Esophagus squamous epithelium (tissue), 5 donors: ENCODE measurements at regions not wholly inside any gene's neighbourhood (a gene's known extent, or its start where the extent isn't known, plus 50 kb on each side); places are given as distances from the start of the nearest gene placed in this dataset.

Experiments
- DNase-seq: peaks from one replicate; lab custom pipeline; 2025; lab: John Stamatoyannopoulos, UW
- H3K27ac ChIP-seq, 4 donors: fragments of 200-600 bp; sonication (generic); one replicate each; pipeline ENCODE4 v1.5.1; 2016 to 2019; ENCODE audit warnings: mild to moderate bottlenecking in 1 of 4
- H3K27me3 ChIP-seq, 4 donors: fragments of 200-600 bp; sonication (generic); 1 replicate in 3 of 4; 2 replicates in 1 of 4; pipeline versions ENCODE4 v1.5.1 to v1.6.0; 2017 to 2021; ENCODE audit warnings: antibody characterized with exemption in 1 of 4
- H3K36me3 ChIP-seq, 3 donors: fragments of 200-600 bp; sonication (generic); one replicate each; pipeline ENCODE4 v1.5.1; 2016 to 2019
- H3K4me1 ChIP-seq, 3 donors: fragments of 200-600 bp; sonication (generic); one replicate each; pipeline ENCODE4 v1.5.1; 2017 to 2019
- H3K4me3 ChIP-seq, 4 donors: fragments of 200-600 bp; sonication (generic); 1 replicate in 3 of 4; 2 replicates in 1 of 4; pipeline ENCODE4 v1.5.1; 2016 to 2019; ENCODE audit warnings: mild to moderate bottlenecking in 2 of 4, moderate library complexity in 1 of 4
- H3K9me3 ChIP-seq, 3 donors: fragments of 200-600 bp; sonication (generic); one replicate each; pipeline ENCODE4 v1.5.1; 2016 to 2019
- POLR2A ChIP-seq, 4 donors: fragments of 450-650 bp; IDR thresholded peaks; one replicate each; pipeline ENCODE4 v1.6.1; 2017; ENCODE audit warnings: antibody characterized with exemption in 4 of 4, mild to moderate bottlenecking in 4 of 4, moderate library complexity in 3 of 4
- WGBS, 2 donors: methylation state at CpG; one replicate each; pipeline ENCODE4 v1.1.5; 2018; 5-methylcytosine and 5-hydroxymethylcytosine counted together
- intact Hi-C: fragments of 100-400 bp; cut with DNase I; formaldehyde crosslinking; loops from one replicate; pipeline ENCODE4 v1.15.0; 2022
- TF ChIP-seq, protein P1 (sequence below), 6 experiments: fragments of 450-650 bp in 4 of 6; fragments of 200-600 bp in 2 of 6; sonication (generic) in 2 of 6; IDR thresholded peaks; one replicate each; pipeline ENCODE4 v1.5.1; 2016 to 2019; ENCODE audit warnings: antibody characterized with exemption in 6 of 6, mild to moderate bottlenecking in 4 of 6, moderate library complexity in 4 of 6
- donor health status: DM: yes; HTN: yes; CAD: no.

DNA sequence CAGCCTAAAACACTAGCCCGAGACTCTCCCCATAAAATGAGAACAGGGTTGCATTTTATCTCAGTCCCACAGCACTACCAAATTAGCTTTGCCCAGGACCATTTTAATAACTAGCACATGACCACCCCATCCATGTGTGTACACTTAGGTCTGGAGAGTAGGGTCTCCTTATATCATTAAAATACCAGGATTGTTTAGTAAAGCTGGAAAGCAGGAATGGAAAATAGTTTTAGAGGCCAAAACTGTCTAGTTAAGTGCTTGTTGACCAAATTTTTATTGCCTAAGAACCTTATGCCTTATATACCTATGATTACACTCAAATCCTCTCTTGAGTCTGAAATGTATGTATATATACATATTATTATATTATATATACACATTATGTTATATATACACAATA, 608.4 kb downstream of the HDGFL1 start:
- TF ChIP-seq, protein P1, sequence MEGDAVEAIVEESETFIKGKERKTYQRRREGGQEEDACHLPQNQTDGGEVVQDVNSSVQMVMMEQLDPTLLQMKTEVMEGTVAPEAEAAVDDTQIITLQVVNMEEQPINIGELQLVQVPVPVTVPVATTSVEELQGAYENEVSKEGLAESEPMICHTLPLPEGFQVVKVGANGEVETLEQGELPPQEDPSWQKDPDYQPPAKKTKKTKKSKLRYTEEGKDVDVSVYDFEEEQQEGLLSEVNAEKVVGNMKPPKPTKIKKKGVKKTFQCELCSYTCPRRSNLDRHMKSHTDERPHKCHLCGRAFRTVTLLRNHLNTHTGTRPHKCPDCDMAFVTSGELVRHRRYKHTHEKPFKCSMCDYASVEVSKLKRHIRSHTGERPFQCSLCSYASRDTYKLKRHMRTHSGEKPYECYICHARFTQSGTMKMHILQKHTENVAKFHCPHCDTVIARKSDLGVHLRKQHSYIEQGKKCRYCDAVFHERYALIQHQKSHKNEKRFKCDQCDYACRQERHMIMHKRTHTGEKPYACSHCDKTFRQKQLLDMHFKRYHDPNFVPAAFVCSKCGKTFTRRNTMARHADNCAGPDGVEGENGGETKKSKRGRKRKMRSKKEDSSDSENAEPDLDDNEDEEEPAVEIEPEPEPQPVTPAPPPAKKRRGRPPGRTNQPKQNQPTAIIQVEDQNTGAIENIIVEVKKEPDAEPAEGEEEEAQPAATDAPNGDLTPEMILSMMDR (IDR thresholded peaks at IDR 0.05) = no peak
- TF ChIP-seq POLR2A (IDR thresholded peaks at IDR 0.05) = no peak
- intact Hi-C loops = no loop called here
- H3K27ac ChIP-seq = no peak overlapping the region
- H3K4me3 ChIP-seq = no peak overlapping the region
- WGBS, 2 donors = 67 to 88% methylated on average over 1 of the region's 1 CpG
- H3K4me1 ChIP-seq = no peaks in the 10 kb centered on the region
- no peak for DNase-seq
- H3K27me3 ChIP-seq = no peaks in the 10 kb centered on the region
- no peaks in the 10 kb centered on the region for H3K36me3 ChIP-seq
- H3K9me3 ChIP-seq = no peaks in the 10 kb centered on the region

DNA sequence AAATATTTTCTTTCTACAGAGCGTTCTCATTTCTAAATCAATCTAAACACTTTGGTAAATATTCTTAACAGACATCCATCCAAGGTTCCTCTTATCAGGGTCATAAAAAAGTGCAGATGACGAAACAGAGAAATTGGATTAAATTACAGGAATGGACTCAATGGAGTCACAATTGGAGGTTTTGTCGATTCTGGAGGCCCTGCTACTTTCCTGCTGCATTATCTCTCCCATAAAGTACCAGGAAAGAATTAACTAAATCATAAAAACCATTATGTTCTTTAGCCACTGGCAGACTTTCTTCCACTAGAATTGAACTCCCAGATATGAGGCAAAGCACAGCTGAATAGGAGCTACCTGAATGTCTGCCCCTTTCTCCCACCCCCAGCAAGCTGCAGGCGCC, 610.6 kb downstream of the HDGFL1 start:
- Histone ChIP-seq H3K4me3 (no peak overlapping the region), H3K36me3 (no peaks in the 10 kb centered on the region), H3K9me3 (no peaks in the 10 kb centered on the region), H3K4me1 (no peaks in the 10 kb centered on the region), H3K27ac (no peak overlapping the region), H3K27me3 (no peaks in the 10 kb centered on the region)
- no peak for TF ChIP-seq POLR2A (IDR thresholded peaks at IDR 0.05)
- TF ChIP-seq, protein P1 (IDR thresholded peaks at IDR 0.05) = no peak
- 80 to 91% methylated on average over 4 of the region's 4 CpGs for WGBS, 2 donors
- intact Hi-C loops = no loop called here
- DNase-seq = no peak

DNA sequence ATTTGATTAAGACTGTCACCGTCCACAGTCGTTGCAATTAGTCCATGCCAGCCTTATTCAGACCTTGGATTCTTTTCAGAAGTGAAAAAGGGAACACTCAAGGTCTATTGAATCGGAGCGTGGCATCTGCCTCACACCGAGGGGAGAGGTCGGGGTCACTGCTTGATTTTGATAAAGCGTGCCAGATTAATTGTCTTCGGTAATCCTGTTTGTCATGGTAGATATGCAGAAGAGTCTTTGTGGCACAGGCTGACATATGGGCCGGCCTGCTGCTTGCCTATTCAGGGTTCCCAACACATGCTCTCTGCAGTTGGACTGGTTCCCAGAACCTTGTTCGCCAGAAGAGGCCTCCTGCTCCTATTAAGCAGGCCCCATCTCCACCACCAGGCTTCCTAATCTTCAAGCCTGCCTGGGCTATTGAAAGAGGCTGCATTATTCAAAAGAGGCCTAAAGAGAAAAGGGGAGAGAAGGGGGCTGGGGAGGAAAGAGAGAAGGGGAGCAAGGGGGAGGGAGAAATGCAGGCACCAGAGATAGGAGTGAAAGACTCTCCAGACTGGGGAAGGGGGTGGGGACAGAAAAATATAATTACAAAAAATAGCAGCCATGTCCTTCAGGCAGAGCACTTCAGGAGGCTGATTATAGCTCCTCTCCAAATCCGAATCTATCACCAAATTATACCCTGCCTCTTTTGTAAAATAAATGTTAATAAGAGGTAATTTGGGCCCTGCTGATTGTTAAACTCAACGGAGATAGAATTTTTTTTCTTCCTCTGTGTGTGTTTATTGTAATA, 611.3 kb downstream of the HDGFL1 start:
- Histone ChIP-seq H3K27ac (no peak overlapping the region), H3K4me3 (no peak overlapping the region), H3K36me3 (no peaks in the 10 kb centered on the region), H3K27me3 (no peaks in the 10 kb centered on the region), H3K4me1 (no peaks in the 10 kb centered on the region), H3K9me3 (no peaks in the 10 kb centered on the region)
- no peak for DNase-seq
- WGBS, 2 donors = 38 to 41% methylated on average over 10 to 12 of the region's 12 CpGs
- TF ChIP-seq, protein P1 (IDR thresholded peaks at IDR 0.05) = no peak
- no peak for TF ChIP-seq POLR2A (IDR thresholded peaks at IDR 0.05)
- intact Hi-C loops = no loop called here

DNA sequence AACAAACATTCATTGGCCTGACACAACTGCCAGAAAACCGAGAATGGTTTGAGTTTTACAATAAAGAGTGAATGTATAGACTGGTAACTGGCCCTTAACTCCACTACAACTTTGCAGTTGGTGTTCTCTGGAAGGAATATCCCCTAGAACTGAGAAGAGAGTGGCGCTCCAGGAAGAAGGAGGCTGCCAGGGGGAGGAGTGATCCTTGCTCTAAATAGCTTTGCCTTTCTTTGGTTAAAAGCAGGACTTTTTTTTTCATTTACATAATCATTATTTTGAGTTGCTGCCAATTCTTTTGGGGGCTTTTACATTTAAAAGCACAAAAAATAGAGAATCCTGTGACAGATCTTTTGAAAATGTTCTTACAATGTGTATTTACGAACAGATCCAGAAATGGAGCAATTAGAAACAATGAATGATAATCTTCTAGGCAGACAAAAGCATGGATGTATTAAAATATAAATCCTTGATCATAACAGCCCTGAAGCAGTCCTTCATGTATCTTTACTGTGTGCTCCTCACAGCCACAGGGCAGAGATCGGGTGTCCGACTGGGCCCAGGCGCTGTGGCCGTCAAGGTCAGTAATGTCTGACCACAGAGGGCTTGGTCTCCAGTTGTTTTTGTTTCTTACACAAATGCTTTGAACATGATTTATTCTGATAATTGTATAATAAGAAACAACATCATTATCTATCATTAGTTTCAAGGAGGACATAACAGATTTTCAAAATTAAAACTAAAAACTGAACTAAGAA, 612.2 kb downstream of the HDGFL1 start:
- no peaks in the 10 kb centered on the region for H3K9me3 ChIP-seq
- H3K36me3 ChIP-seq = no peaks in the 10 kb centered on the region
- TF ChIP-seq POLR2A (IDR thresholded peaks at IDR 0.05) = no peak
- TF ChIP-seq, protein P1 (IDR thresholded peaks at IDR 0.05) = no peak
- H3K4me1 ChIP-seq = no peaks in the 10 kb centered on the region
- no peaks in the 10 kb centered on the region for H3K27me3 ChIP-seq
- no peak overlapping the region for H3K27ac ChIP-seq
- 81 to 90% methylated on average over 7 of the region's 7 CpGs for WGBS, 2 donors
- DNase-seq = no peak
- intact Hi-C loops = no loop called here
- H3K4me3 ChIP-seq = no peak overlapping the region

DNA sequence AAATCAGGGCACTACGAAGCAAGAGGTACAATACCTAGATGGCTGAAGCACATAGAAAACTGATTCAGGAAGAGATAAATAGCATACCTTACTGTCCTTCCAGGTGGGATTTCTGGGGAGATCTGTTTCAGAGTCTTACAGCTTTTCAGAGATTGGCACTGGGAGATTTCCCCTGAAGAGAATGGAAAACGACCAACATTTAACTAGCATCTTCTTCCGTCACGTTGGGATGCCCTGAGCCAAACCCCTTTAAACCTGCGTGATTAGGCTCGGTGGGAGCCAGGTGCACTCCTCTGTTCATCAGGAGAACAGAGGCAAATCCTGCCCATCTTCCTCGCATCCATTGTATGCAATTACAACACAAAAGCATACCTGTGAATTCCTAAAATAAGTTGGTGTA, 614.5 kb downstream of the HDGFL1 start:
- H3K4me3 ChIP-seq = no peak overlapping the region
- no peak for DNase-seq
- no peaks in the 10 kb centered on the region for H3K36me3 ChIP-seq
- no peak for TF ChIP-seq POLR2A (IDR thresholded peaks at IDR 0.05)
- TF ChIP-seq, protein P1 (IDR thresholded peaks at IDR 0.05) = no peak
- no peaks in the 10 kb centered on the region for H3K4me1 ChIP-seq
- H3K27me3 ChIP-seq = no peaks in the 10 kb centered on the region
- H3K9me3 ChIP-seq = no peaks in the 10 kb centered on the region
- no peak overlapping the region for H3K27ac ChIP-seq
- intact Hi-C loops = no loop called here
- 85 to 87% methylated on average over 7 of the region's 7 CpGs for WGBS, 2 donors
